GM12891 (cell line): ENCODE measurements at regions not wholly inside any gene's neighbourhood (a gene's known extent, or its start where the extent isn't known, plus 50 kb on each side); places are given as distances from the start of the nearest gene placed in this dataset.
"Not testable (repeated sequence)": the region's sequence is repeated elsewhere in the genome, so short reads cannot be mapped to it uniquely, and the experiment has no call there.

Experiments
- DNase-seq: peaks from one replicate; pipeline ENCODE4 v3.0.0; 2011; ENCODE audit warnings: low spot score; ENCODE audit not compliant: insufficient read length
- FAIRE-seq: peaks from 2 replicates; lab custom pipeline; 2011; peaks lifted over from hg19 to GRCh38; lab: Jason Lieb, UNC
- PAX5 ChIP-seq: IDR thresholded peaks from 2 replicates; pipeline ENCODE4 v1.6.1; 2011; ENCODE audit warnings: low read length, moderate library complexity, mild to moderate bottlenecking; ENCODE audit not compliant: insufficient read depth, severe bottlenecking
- POLR2A ChIP-seq: IDR thresholded peaks from 2 replicates; pipeline ENCODE4 v1.6.1; 2011; ENCODE audit warnings: low read depth, low read length, control low read depth
- POLR2AphosphoS5 ChIP-seq: IDR thresholded peaks from 2 replicates; pipeline ENCODE4 v1.6.1; 2011; ENCODE audit warnings: low read depth, low read length, control low read depth
- POU2F2 ChIP-seq: IDR thresholded peaks from 2 replicates; pipeline ENCODE4 v1.6.1; 2011; ENCODE audit warnings: low read depth, mild to moderate bottlenecking, control low read depth, low read length, moderate library complexity
- SPI1 ChIP-seq: IDR thresholded peaks from 2 replicates; pipeline ENCODE4 v1.6.1; 2011; ENCODE audit warnings: low read depth, low read length, control low read depth
- TAF1 ChIP-seq: IDR thresholded peaks from 2 replicates; pipeline ENCODE4 v1.6.1; 2011; ENCODE audit warnings: low read depth, low read length, control low read depth

DNA sequence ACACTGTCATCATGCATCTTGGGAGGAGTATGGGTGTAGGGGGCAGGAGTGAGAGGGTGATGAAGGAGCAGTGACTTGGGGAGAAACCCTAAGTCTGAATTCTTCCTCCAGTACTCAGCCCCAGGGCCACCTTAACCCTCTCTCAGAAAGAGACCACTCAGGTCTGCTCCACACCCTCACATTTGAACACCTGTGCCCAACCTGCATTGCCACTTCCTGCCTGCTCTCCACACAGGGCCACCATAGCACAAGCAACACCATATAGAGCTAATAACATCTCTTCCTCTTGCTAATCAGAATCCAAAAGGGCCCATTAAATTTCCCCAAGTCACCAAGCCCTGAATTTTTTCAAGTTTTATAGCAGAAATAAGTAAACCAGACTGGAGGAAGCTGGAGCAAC is 278.7 kb downstream of the KDM5D start:
- FAIRE-seq (no peak), DNase-seq (no peak)
- TF ChIP-seq SPI1 (no peak), POU2F2 (no peak), POLR2A (no peak), POLR2AphosphoS5 (no peak), PAX5 (no peak), TAF1 (no peak)

DNA sequence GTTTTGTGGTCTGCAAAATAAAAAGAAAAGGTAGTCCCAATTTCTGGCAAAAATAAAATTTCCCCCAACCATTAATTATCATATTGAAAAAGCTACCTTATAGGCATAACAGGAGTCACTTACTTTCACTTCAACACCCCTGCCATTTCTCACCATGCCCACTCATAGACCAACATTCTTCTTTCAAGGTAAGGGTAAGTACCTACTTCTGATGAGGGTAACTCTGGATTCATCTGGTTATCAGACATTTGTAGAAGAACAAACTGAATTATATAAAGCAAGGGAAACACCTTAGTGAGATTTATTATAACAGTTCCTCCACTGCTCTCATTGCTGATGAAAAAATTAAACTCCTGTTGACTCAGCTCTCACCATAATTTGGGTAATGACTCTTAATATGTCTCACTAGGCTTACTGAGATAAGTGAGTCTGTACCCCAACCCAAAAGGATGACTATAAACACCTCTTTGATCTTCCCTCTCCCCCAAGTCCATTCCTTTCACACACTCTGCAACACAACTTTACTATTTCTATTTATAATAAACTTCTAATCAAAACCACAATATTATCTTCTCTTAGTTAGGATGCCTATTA is 287.6 kb downstream of the KDM5D start:
- no peak for TF ChIP-seq POLR2AphosphoS5
- no peak for TF ChIP-seq POLR2A
- TF ChIP-seq PAX5, result no peak
- no peak for TF ChIP-seq TAF1
- TF ChIP-seq SPI1, result no peak
- TF ChIP-seq POU2F2, result no peak
- DNase-seq (no peak), FAIRE-seq (no peak)

DNA sequence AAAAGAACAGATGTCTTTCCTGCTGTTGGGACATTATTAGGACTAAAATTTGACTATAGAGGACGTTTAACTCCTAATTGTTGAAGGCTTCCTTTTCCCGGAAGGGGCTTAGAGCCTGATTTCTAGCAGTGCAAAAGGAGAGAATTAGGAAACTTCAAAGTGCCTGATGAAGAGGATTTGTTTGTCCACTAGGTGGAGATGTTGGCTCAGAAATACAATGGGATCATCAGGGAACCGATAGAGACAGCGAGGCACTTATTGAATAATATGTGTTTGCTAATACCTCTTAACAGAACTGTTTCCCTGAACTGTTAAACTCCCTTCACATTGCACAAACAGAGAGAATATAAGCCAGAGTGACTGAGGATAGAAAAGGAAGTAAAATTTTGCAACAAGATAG is 311.5 kb downstream of the KDM5D start:
- no peak for TF ChIP-seq TAF1
- TF ChIP-seq PAX5, result no peak
- TF ChIP-seq POLR2A, result no peak
- TF ChIP-seq POLR2AphosphoS5, result no peak
- no peak for TF ChIP-seq SPI1
- no peak for TF ChIP-seq POU2F2
- no peak for FAIRE-seq
- DNase-seq, result no peak

DNA sequence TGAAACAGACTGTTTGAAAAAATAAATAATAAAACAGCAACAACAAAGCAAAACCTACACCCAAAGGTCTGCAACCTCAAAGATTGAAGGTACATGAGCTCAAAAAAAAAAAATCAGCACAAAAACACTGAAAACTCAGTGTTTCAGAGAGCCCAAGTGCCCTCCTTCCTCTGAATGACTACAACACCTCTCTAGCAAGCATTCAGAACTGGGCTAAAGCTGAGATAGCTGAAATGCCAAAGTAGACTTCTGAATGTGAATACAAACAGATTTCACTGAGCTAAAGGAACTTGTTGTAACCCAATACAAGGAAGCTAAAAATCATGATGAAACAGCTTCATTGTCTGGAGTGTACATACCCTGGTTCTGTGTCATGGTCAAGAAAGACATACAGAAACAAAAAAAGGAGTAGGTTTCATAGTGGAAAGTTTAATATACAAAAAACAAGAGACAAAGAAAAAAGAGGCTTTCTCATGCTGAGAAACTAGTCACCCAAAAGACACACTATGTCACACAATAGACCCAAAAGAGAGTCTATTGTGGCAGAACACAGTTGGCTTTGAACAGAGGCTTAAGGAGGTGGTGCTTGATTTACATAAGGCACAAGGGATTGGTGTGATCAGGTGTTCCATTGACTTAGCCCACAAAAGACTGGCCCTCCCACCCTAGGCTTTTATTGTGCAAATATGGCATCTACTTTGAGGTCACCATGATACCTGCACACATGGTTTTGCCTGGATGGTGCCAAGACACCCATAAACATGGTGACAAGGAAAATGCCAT is 316.6 kb downstream of the KDM5D start:
- no peak for TF ChIP-seq POLR2AphosphoS5
- no peak for TF ChIP-seq TAF1
- TF ChIP-seq PAX5, result no peak
- no peak for TF ChIP-seq POLR2A
- no peak for FAIRE-seq
- DNase-seq, result no peak

DNA sequence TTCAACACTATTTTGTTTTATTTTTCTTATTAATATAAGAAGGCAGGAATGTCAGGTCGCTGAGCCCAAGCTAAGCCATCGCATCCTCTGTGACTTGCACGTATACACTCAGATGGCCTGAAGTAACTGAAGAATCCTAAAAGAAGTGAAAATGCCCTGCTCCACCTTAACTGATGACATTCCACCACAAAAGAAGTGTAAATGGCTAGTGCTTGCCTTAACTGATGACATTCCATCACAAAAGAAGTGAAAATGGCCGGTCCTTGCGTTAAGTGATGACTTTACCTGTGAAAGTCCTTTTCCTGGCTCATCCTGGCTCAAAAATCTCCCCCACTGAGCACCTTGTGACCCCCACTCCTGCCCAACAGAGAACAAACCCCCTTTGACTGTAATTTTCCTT is 317.3 kb downstream of the KDM5D start:
- not testable (repeated sequence) for FAIRE-seq, DNase-seq

DNA sequence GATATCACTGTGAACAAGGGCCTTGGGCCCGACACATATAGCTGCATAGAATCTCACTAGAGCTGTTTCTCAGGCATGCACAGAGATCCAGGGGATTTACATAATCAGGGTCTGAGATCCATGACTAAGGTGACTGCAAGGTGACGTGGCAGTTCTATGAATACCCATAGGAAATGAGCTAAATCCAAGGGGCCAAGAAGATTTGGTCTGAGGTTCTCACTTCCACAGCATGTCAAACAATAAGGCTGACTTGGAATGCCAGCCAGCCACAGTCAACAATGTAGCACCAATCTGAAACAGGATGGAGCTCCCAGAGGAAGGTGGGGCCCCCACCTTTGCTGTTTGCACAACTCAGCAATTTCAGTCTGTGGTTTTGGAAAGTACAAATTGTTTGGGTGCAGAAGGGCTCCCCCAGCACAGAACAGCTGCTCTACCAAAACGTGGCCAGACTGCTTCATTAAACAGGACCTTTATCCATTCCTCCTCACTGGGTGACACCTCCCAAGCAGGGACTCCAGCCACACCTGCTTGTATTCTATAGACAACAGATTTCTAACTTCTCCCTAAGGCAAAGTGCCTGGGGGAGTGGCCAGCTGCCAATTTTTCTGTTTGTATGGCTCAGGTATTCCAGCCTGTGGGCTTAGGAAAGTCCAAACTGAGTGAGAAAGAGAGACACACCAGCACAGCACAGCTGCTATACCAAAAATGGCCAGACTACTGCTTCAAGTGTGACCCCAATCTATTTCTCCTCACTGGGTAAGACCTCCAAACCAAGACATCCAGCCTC is 333.4 kb downstream of the KDM5D start:
- FAIRE-seq (no peak), DNase-seq (no peak)
- TF ChIP-seq POU2F2 (no peak), POLR2A (no peak), PAX5 (no peak), SPI1 (no peak), POLR2AphosphoS5 (no peak), TAF1 (no peak)

DNA sequence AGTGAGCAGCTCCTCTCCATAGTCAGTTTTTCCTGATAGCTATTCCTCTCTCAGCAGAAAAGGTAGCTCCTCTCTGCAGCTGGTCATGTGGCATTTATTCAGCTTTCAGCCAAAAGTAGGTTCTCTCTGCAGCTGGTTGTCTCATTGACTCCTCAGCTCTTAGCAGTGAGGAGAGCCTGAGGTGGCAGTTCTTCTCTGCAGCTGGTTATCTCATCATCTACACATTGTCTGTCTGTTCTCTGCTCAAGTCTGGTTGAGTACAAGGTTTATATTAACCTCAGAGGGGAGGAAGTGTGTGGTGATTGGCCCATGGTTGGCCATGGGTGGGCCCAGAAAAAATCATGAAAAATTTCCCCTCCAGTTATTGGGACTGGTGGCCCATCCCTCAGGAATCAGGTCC is 338.3 kb downstream of the KDM5D start:
- FAIRE-seq, result no peak
- DNase-seq, result no peak
- TF ChIP-seq POU2F2 (no peak), POLR2A (no peak), POLR2AphosphoS5 (no peak), PAX5 (no peak), TAF1 (no peak)

DNA sequence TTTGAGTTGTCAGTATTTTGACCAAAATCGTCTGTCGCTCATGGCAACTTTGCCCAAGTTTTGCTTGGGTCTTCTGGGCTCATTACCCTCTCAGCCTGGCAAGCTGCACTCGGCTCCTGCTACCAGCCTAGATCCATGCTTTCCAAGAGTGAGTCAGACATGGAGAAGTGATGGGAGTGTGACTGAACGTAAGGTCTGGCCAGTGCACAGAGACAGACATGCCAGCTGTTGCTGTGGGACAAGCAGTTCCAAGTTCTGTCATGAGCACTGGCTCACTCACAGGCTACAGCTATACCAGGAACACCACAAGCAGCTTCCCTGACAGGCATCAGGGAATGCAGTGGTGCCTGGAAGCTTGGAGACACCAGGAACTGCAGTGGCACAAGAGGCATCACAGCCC is 338.9 kb downstream of the KDM5D start:
- no peak for TF ChIP-seq POU2F2
- TF ChIP-seq POLR2A, result no peak
- TF ChIP-seq PAX5, result no peak
- TF ChIP-seq POLR2AphosphoS5, result no peak
- no peak for TF ChIP-seq TAF1
- no peak for TF ChIP-seq SPI1
- no peak for DNase-seq
- no peak for FAIRE-seq

DNA sequence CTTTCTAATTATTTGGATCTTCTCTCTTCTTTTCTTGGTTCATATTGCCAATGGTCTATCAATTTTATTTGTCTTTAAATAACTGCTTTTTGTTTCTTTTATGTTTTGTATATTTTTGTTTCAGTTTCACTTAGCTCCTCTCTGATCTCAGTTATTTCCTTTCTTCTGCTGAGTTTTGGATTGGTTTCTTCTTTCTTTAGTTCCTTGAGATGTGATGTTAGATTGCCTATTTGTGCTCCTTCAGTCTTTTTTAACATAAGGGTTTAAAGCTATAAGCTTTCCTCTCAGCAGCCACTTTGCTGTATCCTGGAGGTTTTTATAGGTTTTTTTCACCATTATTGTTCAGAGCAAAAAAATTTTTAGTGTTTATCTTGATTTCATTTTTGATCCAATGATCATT is 351.6 kb downstream of the KDM5D start:
- FAIRE-seq (no peak), DNase-seq (no peak)
- no peak for TF ChIP-seq POLR2AphosphoS5
- no peak for TF ChIP-seq TAF1
- no peak for TF ChIP-seq SPI1
- no peak for TF ChIP-seq PAX5
- no peak for TF ChIP-seq POU2F2
- no peak for TF ChIP-seq POLR2A

DNA sequence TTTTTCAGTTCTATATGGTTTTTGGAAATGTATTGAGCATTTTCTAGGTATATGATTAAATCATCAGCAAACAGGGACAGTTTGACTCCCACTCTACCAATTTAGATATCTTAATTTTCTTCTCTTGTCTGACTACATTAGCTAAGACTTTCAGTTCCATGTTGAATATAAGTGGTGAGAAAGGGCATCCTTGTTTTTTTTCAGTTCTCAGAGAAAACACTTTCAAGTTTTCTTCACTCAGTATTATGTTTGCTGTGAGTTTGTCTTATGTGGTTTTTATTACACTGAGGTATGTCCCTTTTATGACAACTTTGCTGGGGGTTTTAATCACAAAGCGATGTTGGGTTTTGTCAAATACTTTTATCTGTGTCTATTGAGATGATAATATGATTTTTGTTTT is 352.6 kb downstream of the KDM5D start:
- no peak for FAIRE-seq
- DNase-seq, result no peak
- TF ChIP-seq POLR2AphosphoS5 (no peak), POLR2A (no peak), POU2F2 (no peak), PAX5 (no peak), TAF1 (no peak), SPI1 (no peak)
